ENCODE measurements at regions not wholly inside any gene's neighbourhood (a gene's known extent, or its start where the extent isn't known, plus 50 kb on each side); places are given as distances from the start of the nearest gene placed in this dataset.
A peak's percentile ranks its signal among the peaks of the same experiment; 100 is the strongest.
"Not testable (repeated sequence)": the region's sequence is repeated elsewhere in the genome, so short reads cannot be mapped to it uniquely, and the experiment has no call there.

DNA sequence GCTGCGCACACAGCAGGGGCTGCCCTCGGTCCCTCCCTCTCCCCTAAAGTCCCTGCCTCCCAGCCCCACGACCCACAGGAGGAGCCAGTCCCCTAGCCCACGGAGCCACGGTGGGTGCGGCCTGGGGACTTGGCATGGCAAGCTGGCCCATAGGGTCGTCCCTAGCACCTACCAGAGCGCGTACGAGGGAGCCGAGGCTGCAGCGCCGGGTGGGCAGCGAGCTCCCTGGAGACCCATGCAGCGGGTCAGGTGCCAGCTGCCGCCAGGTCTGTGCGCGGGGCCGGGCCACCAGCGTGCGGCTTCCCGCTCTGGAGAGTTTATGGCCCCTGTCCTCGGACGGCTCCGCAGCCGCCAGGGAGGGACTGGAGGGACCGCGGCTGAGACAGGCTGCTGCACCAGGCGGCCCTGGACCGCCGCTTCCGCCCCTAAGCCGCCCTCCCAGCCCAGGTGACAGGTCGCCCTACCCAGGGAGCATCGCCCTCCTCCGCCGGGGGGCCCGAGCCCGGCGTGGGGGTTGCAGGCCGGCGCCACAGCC, 273.6 kb downstream of the CCDC74A start:
- no peak for TF ChIP-seq CTCF (conservative IDR thresholded peaks at IDR 0.05; ENCODE audit: low read length)
- no peak overlapping the region for H3K4me3 ChIP-seq (ENCODE audit: low read length)
- no peak for DNase-seq (ENCODE audit: low read depth)

GRCh38 chr2:131801745-131802350, 274.2 kb downstream of the CCDC74A start:
- peak; percentile 17 for TF ChIP-seq CTCF (conservative IDR thresholded peaks at IDR 0.05; ENCODE audit: low read length)
- DNase-seq (ENCODE audit: low read depth): peak; percentile 31
- H3K4me3 ChIP-seq (ENCODE audit: low read length): peak overlapping the region; percentile 46; the same call in 1 of the 2 replicates

DNA sequence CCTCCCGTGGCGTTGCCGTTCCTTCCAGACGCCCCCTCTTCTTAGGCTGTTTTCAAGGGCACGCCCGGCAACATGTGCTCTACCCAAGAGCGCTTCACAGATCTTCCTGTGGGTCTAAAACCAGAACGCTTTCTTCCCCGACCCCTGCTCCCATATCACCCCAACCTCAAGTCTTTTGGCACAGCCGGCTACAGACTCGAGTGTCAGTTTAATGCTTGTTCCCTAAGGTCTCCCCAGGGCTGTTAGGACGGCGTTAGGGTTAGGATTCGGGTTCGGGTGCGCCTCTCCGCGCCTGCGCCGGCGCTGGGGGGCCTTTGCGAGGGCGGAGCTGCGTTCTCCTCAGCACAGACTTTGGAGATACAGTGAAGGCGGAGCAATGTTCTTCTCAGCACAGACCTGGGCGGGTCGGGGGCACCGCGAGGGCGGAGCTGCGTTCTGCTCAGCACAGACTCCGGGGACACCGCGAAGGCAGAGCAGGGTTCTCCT, 274.7 kb downstream of the CCDC74A start:
- peak overlapping the region; percentile 46 for H3K4me3 ChIP-seq (ENCODE audit: low read length)
- not testable (repeated sequence) for DNase-seq (ENCODE audit: low read depth)

- H3K4me3 ChIP-seq (ENCODE audit: low read length); DNase-seq (ENCODE audit: low read depth): not testable (repeated sequence)
These were observed 275.5 kb downstream of the CCDC74A start for GRCh38 chr2:131803237-131803636.

DNA sequence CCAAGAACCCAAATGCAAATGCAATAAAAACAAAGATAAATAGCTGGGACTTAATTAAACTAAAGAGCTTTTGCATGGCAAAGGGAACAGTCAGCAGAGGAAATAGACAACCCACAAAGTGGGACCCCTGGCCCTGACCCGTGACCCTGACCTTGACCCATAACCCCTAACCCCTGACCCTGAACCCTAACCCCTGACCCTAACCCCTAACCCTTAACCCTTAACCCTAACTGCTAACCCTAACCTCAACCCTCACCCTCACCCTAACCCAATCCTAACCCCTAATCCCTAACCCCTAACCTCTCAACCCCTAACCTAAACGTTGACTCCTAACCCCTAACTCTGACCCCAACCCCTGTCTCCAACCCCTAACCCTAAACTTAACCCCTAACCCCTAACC, 284.9 kb downstream of the CCDC74A start:
- not testable (repeated sequence) for DNase-seq (ENCODE audit: low read depth); H3K4me3 ChIP-seq (ENCODE audit: low read length)

GRCh38 chr2:131813378-131813777, 285.7 kb downstream of the CCDC74A start:
- H3K4me3 ChIP-seq (ENCODE audit: low read length); DNase-seq (ENCODE audit: low read depth): not testable (repeated sequence)

DNA sequence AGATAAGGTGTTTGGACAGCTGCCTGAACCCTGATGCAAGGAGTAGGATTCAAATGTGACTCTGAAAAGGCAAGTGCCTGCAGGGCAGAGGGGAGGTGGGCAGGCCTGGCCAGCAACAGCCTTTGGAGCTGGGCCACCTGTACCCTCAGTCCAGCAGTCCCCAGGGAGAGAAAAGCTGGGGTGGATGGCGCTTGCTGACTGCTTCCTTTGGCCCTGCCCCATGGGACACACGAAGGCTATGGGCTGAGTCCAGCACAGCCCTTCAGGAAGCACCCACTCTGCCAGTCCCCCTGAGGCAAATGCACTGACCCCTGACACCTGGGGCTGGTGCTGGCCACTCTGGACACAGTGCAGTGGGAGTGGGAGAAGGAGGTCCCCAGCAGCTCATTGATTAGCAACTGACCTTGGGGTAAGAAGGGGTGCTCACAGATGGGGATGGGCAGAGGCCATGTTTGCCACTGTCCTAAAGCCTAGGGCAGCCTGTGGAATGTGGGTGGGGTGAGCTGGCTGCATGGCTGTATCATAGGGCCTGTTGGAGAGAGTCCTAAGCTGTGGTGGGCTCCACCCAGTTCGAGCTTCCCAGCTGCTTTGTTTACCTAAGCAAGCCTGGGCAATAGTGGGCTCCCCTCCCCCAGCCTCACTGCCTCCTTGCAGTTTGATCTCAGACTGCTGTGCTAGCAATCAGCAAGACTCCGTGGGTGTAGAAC, 290.7 kb downstream of the CCDC74A start:
- not testable (repeated sequence) for DNase-seq (ENCODE audit: low read depth); H3K4me3 ChIP-seq (ENCODE audit: low read length)

DNA sequence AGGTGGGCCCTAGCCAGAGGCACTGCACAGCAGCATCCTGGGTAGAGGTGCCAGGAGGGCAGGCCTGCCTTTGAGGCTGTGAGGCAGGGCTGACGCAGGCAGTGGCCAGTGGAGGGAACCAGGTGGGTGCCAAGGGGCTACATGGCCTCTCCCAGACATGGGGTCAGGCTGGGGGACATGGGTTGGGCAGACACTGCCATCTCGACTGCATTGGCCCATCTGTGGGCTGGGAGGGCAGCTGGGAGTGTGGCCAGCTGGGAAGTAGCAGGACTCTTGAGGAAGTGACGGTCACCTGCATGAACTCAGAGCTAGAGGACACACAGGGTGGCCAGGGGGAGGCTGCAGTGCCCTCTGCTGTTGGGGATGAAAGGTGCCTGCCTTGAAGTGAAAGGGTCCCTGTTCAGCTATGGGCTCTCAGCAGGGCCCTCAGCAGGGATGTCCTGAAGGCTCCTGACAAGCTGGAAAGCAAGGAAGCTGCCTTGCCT, 294.6 kb downstream of the CCDC74A start:
- H3K4me3 ChIP-seq (ENCODE audit: low read length); DNase-seq (ENCODE audit: low read depth): not testable (repeated sequence)

DNA sequence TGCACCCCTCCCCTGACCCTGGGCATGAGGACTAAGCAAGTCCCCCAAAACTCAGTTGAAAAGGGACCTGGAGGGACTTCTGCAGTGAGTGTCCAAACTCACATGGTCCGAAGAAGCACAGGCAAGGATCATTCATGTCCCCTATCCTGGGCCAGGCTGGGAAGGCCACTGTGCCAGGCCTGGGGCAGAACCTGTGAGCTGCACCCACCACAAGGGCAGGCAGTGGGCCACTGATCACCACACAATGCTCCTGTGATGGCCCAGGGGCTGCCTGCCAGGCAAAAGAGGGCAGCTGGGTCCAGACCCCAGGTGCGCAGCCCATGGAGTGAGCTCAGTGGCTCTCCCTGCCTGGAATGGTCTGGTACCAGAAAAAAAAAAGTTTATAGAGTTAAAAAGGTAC, 295.4 kb downstream of the CCDC74A start:
- not testable (repeated sequence) for DNase-seq (ENCODE audit: low read depth); H3K4me3 ChIP-seq (ENCODE audit: low read length)

GRCh38 chr2:131824986-131825385, 297.3 kb downstream of the CCDC74A start:
- H3K4me3 ChIP-seq (ENCODE audit: low read length); DNase-seq (ENCODE audit: low read depth): not testable (repeated sequence)

- no peak for DNase-seq (ENCODE audit: low read depth)
- no peak for TF ChIP-seq CTCF (conservative IDR thresholded peaks at IDR 0.05; ENCODE audit: low read length)
- H3K4me3 ChIP-seq (ENCODE audit: low read length): no peak overlapping the region
These were observed 299.9 kb downstream of the CCDC74A start for GRCh38 chr2:131827481-131828163.
